T-helper 2 cell treated with Interferon-gamma antibody and Interleukin-4, amounts not matched to agents 5 μg/mL and 100 μg/mL, for 36 hours (primary cell): ENCODE measurements at regions not wholly inside any gene's neighbourhood (a gene's known extent, or its start where the extent isn't known, plus 50 kb on each side); places are given as distances from the start of the nearest gene placed in this dataset.

Experiments used
- DNase-seq: peaks from one replicate; pipeline ENCODE4 v3.0.0; 2021; ENCODE audit warnings: low spot score
- H3K27ac Mint-ChIP-seq: one replicate; pipeline ENCODE4 v1.8.0; 2021; ENCODE audit warnings: mild to moderate bottlenecking, mixed read lengths
- H3K27me3 Mint-ChIP-seq: one replicate; pipeline ENCODE4 v1.8.0; 2021; ENCODE audit warnings: low read depth, mixed read lengths
- H3K36me3 Mint-ChIP-seq: one replicate; pipeline ENCODE4 v1.8.0; 2021; ENCODE audit warnings: low read depth, mixed read lengths
- H3K4me1 Mint-ChIP-seq: one replicate; pipeline ENCODE4 v1.8.0; 2021; ENCODE audit warnings: low read depth, mixed read lengths
- H3K4me3 Mint-ChIP-seq: one replicate; pipeline ENCODE4 v1.8.0; 2022; ENCODE audit warnings: mild to moderate bottlenecking, moderate library complexity, mixed read lengths
- H3K9me3 Mint-ChIP-seq: one replicate; pipeline ENCODE4 v1.8.0; 2021; ENCODE audit warnings: mixed read lengths

- Mint-ChIP-seq H3K27ac (no peak overlapping the region), H3K9me3 (no peaks in the 10 kb centered on the region), H3K4me1 (no peaks in the 10 kb centered on the region), H3K4me3 (no peak overlapping the region), H3K27me3 (no peaks in the 10 kb centered on the region), H3K36me3 (no peaks in the 10 kb centered on the region)
- no peak for DNase-seq
Measured at GRCh38 chr4:158010361-158010760, 162.5 kb downstream of the GASK1B start.

- H3K4me3 Mint-ChIP-seq, result no peak overlapping the region
- H3K36me3 Mint-ChIP-seq, result no peaks in the 10 kb centered on the region
- no peaks in the 10 kb centered on the region for H3K27me3 Mint-ChIP-seq
- DNase-seq, result no peak
- no peaks in the 10 kb centered on the region for H3K4me1 Mint-ChIP-seq
- H3K27ac Mint-ChIP-seq, result no peak overlapping the region
- H3K9me3 Mint-ChIP-seq, result no peaks in the 10 kb centered on the region
Measured at GRCh38 chr4:158008551-158009218, 164.1 kb downstream of the GASK1B start.

- H3K9me3 Mint-ChIP-seq, result no peaks in the 10 kb centered on the region
- H3K4me1 Mint-ChIP-seq, result no peaks in the 10 kb centered on the region
- H3K27me3 Mint-ChIP-seq, result no peaks in the 10 kb centered on the region
- H3K27ac Mint-ChIP-seq, result no peak overlapping the region
- DNase-seq, result no peak
- no peaks in the 10 kb centered on the region for H3K36me3 Mint-ChIP-seq
- H3K4me3 Mint-ChIP-seq, result no peak overlapping the region
Measured at GRCh38 chr4:158007566-158007965, 165.3 kb downstream of the GASK1B start.

GRCh38 chr4:158006990-158007389 is 165.8 kb downstream of the GASK1B start:
- no peaks in the 10 kb centered on the region for H3K36me3 Mint-ChIP-seq
- no peaks in the 10 kb centered on the region for H3K9me3 Mint-ChIP-seq
- H3K27me3 Mint-ChIP-seq, result no peaks in the 10 kb centered on the region
- H3K4me3 Mint-ChIP-seq, result no peak overlapping the region
- no peak for DNase-seq
- no peak overlapping the region for H3K27ac Mint-ChIP-seq
- H3K4me1 Mint-ChIP-seq, result no peaks in the 10 kb centered on the region

GRCh38 chr4:158005021-158005420 is 167.8 kb downstream of the GASK1B start:
- no peak for DNase-seq
- H3K4me3 Mint-ChIP-seq, result no peak overlapping the region
- H3K36me3 Mint-ChIP-seq, result no peaks in the 10 kb centered on the region
- H3K27me3 Mint-ChIP-seq, result no peaks in the 10 kb centered on the region
- H3K27ac Mint-ChIP-seq, result no peak overlapping the region
- H3K9me3 Mint-ChIP-seq, result no peaks in the 10 kb centered on the region
- no peaks in the 10 kb centered on the region for H3K4me1 Mint-ChIP-seq

GRCh38 chr4:158004101-158004500 is 168.7 kb downstream of the GASK1B start:
- Mint-ChIP-seq H3K27ac (no peak overlapping the region), H3K36me3 (no peaks in the 10 kb centered on the region)

GRCh38 chr4:158003212-158003611 is 169.6 kb downstream of the GASK1B start:
- H3K36me3 Mint-ChIP-seq, result no peaks in the 10 kb centered on the region
- no peak for DNase-seq

More at GRCh38 chr4:158004101-158004500, 168.7 kb downstream of the GASK1B start:
- no peak for DNase-seq
- Mint-ChIP-seq H3K27me3 (no peaks in the 10 kb centered on the region), H3K4me1 (no peaks in the 10 kb centered on the region), H3K9me3 (no peaks in the 10 kb centered on the region), H3K4me3 (no peak overlapping the region)

GRCh38 chr4:158002173-158002572 is 170.7 kb downstream of the GASK1B start:
- H3K4me1 Mint-ChIP-seq, result no peaks in the 10 kb centered on the region
- H3K36me3 Mint-ChIP-seq, result no peaks in the 10 kb centered on the region
- no peaks in the 10 kb centered on the region for H3K27me3 Mint-ChIP-seq

More at GRCh38 chr4:158003212-158003611, 169.6 kb downstream of the GASK1B start:
- Mint-ChIP-seq H3K4me1 (no peaks in the 10 kb centered on the region), H3K27ac (no peak overlapping the region), H3K4me3 (no peak overlapping the region), H3K9me3 (no peaks in the 10 kb centered on the region), H3K27me3 (no peaks in the 10 kb centered on the region)

GRCh38 chr4:158001756-158002155 is 171.1 kb downstream of the GASK1B start:
- H3K9me3 Mint-ChIP-seq, result no peaks in the 10 kb centered on the region
- no peak overlapping the region for H3K27ac Mint-ChIP-seq
- no peaks in the 10 kb centered on the region for H3K27me3 Mint-ChIP-seq
- H3K4me3 Mint-ChIP-seq, result no peak overlapping the region
- H3K36me3 Mint-ChIP-seq, result no peaks in the 10 kb centered on the region
- H3K4me1 Mint-ChIP-seq, result no peaks in the 10 kb centered on the region
- no peak for DNase-seq

More at GRCh38 chr4:158002173-158002572, 170.7 kb downstream of the GASK1B start:
- DNase-seq, result no peak
- Mint-ChIP-seq H3K4me3 (no peak overlapping the region), H3K27ac (no peak overlapping the region), H3K9me3 (no peaks in the 10 kb centered on the region)

- no peaks in the 10 kb centered on the region for H3K36me3 Mint-ChIP-seq
- H3K4me1 Mint-ChIP-seq, result no peaks in the 10 kb centered on the region
- H3K9me3 Mint-ChIP-seq, result no peaks in the 10 kb centered on the region
- DNase-seq, result no peak
- H3K27ac Mint-ChIP-seq, result no peak overlapping the region
- H3K4me3 Mint-ChIP-seq, result no peak overlapping the region
- no peaks in the 10 kb centered on the region for H3K27me3 Mint-ChIP-seq
Measured at GRCh38 chr4:157999723-158000122, 173.1 kb downstream of the GASK1B start.

- Mint-ChIP-seq H3K9me3 (no peaks in the 10 kb centered on the region), H3K36me3 (no peaks in the 10 kb centered on the region), H3K27ac (no peak overlapping the region), H3K27me3 (no peaks in the 10 kb centered on the region), H3K4me3 (no peak overlapping the region), H3K4me1 (no peaks in the 10 kb centered on the region)
- DNase-seq, result no peak
Measured at GRCh38 chr4:157997296-157997695, 175.5 kb downstream of the GASK1B start.

- DNase-seq, result no peak
- Mint-ChIP-seq H3K4me3 (no peak overlapping the region), H3K9me3 (no peaks in the 10 kb centered on the region), H3K27me3 (no peaks in the 10 kb centered on the region), H3K4me1 (no peaks in the 10 kb centered on the region), H3K27ac (no peak overlapping the region), H3K36me3 (no peaks in the 10 kb centered on the region)
Measured at GRCh38 chr4:157996061-157997028, 176.5 kb downstream of the GASK1B start.

- DNase-seq, result no peak
- Mint-ChIP-seq H3K4me1 (no peaks in the 10 kb centered on the region), H3K36me3 (no peaks in the 10 kb centered on the region), H3K9me3 (no peaks in the 10 kb centered on the region), H3K27ac (no peak overlapping the region), H3K27me3 (no peaks in the 10 kb centered on the region), H3K4me3 (no peak overlapping the region)
Measured at GRCh38 chr4:157994863-157995262, 178.0 kb downstream of the GASK1B start.
